Right renal pelvis (tissue), 4 donors: ENCODE measurements at regions not wholly inside any gene's neighbourhood (a gene's known extent, or its start where the extent isn't known, plus 50 kb on each side); places are given as distances from the start of the nearest gene placed in this dataset.
"Not testable (repeated sequence)": the region's sequence is repeated elsewhere in the genome, so short reads cannot be mapped to it uniquely, and the experiment has no call there.

Source experiments
- DNase-seq, 4 donors: peaks; one replicate each; pipeline ENCODE4 v3.0.0-alpha.2; 2013; ENCODE audit warnings: low read depth in 4 of 4, low spot score in 3 of 4, missing footprints in 1 of 4

GRCh38 chr14:85315733-85316290 lies 214.1 kb upstream of the FLRT2 start:
- DNase-seq: no peak

GRCh38 chr14:85316701-85317410 lies 213.1 kb upstream of the FLRT2 start:
- no peak for DNase-seq

GRCh38 chr14:85317491-85318021 lies 212.4 kb upstream of the FLRT2 start:
- DNase-seq: no peak

- no peak for DNase-seq
These were observed 210.8 kb upstream of the FLRT2 start for GRCh38 chr14:85319101-85319500.

GRCh38 chr14:85319998-85320630 lies 209.8 kb upstream of the FLRT2 start:
- no peak for DNase-seq

GRCh38 chr14:85325134-85326017 lies 204.6 kb upstream of the FLRT2 start:
- no peak for DNase-seq

GRCh38 chr14:85332401-85332800 lies 197.5 kb upstream of the FLRT2 start:
- no peak for DNase-seq

GRCh38 chr14:85333313-85333712 lies 196.6 kb upstream of the FLRT2 start:
- no peak for DNase-seq

- no peak for DNase-seq
These were observed 196.1 kb upstream of the FLRT2 start for GRCh38 chr14:85333841-85334240.

- DNase-seq: no peak
These were observed 195.6 kb upstream of the FLRT2 start for GRCh38 chr14:85334316-85334715.

- no peak for DNase-seq
These were observed 193.7 kb upstream of the FLRT2 start for GRCh38 chr14:85336257-85336656.

GRCh38 chr14:85336817-85337216 lies 193.1 kb upstream of the FLRT2 start:
- DNase-seq: no peak

GRCh38 chr14:85338895-85339294 lies 191.0 kb upstream of the FLRT2 start:
- peak in 2 of 4 donors; percentile 2 to 8 for DNase-seq

- DNase-seq: no peak
These were observed 186.9 kb upstream of the FLRT2 start for GRCh38 chr14:85342858-85343607.

GRCh38 chr14:85344171-85344570 lies 185.8 kb upstream of the FLRT2 start:
- DNase-seq: no peak

GRCh38 chr14:85344847-85345570 lies 184.9 kb upstream of the FLRT2 start:
- no peak for DNase-seq

GRCh38 chr14:85350667-85351066 lies 179.3 kb upstream of the FLRT2 start:
- no peak for DNase-seq

- not testable (repeated sequence) for DNase-seq
These were observed 177.4 kb upstream of the FLRT2 start for GRCh38 chr14:85352588-85352987.

- DNase-seq: no peak
These were observed 172.8 kb upstream of the FLRT2 start for GRCh38 chr14:85357120-85357519.
